Naive thymus-derived CD4-positive, alpha-beta T cell (primary cell): ENCODE measurements at regions not wholly inside any gene's neighbourhood (a gene's known extent, or its start where the extent isn't known, plus 50 kb on each side); places are given as distances from the start of the nearest gene placed in this dataset.

ENCODE experiments used
- ATAC-seq: fragments of 150-1000 bp; cut with Tn5 transposase; 2 replicates; pipeline ENCODE4 v1.10.0; 2021; ENCODE audit warnings: mild to moderate bottlenecking, moderate library complexity
- CTCF ChIA-PET: fragments of 350-600 bp; sonication (Branson Sonifier 250); formaldehyde crosslinking; loops from one replicate; lab custom pipeline; 2021; ENCODE audit warnings: antibody characterized with exemption; lab: Charles Lee
- POLR2A ChIA-PET: fragments of 350-600 bp; sonication (Branson Sonifier 250); formaldehyde crosslinking; loops from one replicate; lab custom pipeline; 2021; ENCODE audit warnings: antibody characterized with exemption, inconsistent platforms; lab: Charles Lee
- DNase-seq, 9 donors: peaks; one replicate each; pipeline versions ENCODE4 v3.0.0 to v3.0.0-alpha.2; 2020 to 2022; ENCODE audit warnings: mixed read lengths in 1 of 9
- H3K27ac ChIP-seq: one replicate; pipeline ENCODE4 v1.7.0; 2013; ENCODE audit warnings: mild to moderate bottlenecking, low read depth, low read length, moderate library complexity
- H3K27me3 ChIP-seq, 2 donors: one replicate each; pipeline ENCODE4 v1.7.0; 2013; ENCODE audit warnings: low read length in 2 of 2, mild to moderate bottlenecking in 2 of 2, moderate library complexity in 2 of 2; ENCODE audit not compliant: control insufficient read depth in 2 of 2, insufficient read depth in 2 of 2
- H3K36me3 ChIP-seq, 3 experiments: 1 replicate in 2 of 3; 2 replicates in 1 of 3; pipeline ENCODE4 v1.7.0; 2013; ENCODE audit warnings: low read length in 3 of 3, mild to moderate bottlenecking in 3 of 3, moderate library complexity in 1 of 3; ENCODE audit not compliant: insufficient read depth in 3 of 3, control insufficient read depth in 2 of 3
- H3K4me1 ChIP-seq, 2 donors: one replicate each; pipeline ENCODE4 v1.7.0; 2013; ENCODE audit warnings: low read length in 2 of 2, mild to moderate bottlenecking in 2 of 2, moderate library complexity in 1 of 2; ENCODE audit not compliant: control insufficient read depth in 2 of 2, insufficient read depth in 2 of 2
- H3K4me3 ChIP-seq: 2 replicates; pipeline ENCODE4 v1.7.0; 2013; ENCODE audit warnings: mild to moderate bottlenecking, low read length
- H3K9me3 ChIP-seq, 3 experiments: 1 replicate in 2 of 3; 2 replicates in 1 of 3; pipeline ENCODE4 v1.7.0; 2013; ENCODE audit warnings: low read length in 3 of 3; ENCODE audit not compliant: control insufficient read depth in 2 of 3
- H3K27ac Mint-ChIP-seq, 9 donors: one replicate each; pipeline ENCODE4 v1.8.0; 2020 to 2022; ENCODE audit warnings: mixed read lengths in 9 of 9, mild to moderate bottlenecking in 8 of 9, moderate library complexity in 5 of 9, inconsistent platforms in 2 of 9
- H3K27me3 Mint-ChIP-seq, 5 donors: one replicate each; pipeline ENCODE4 v1.8.0; 2021 to 2022; ENCODE audit warnings: mixed read lengths in 5 of 5, mild to moderate bottlenecking in 1 of 5
- H3K36me3 Mint-ChIP-seq, 5 donors: one replicate each; pipeline ENCODE4 v1.8.0; 2020 to 2022; ENCODE audit warnings: mixed read lengths in 5 of 5, mild to moderate bottlenecking in 3 of 5, inconsistent platforms in 1 of 5
- H3K4me1 Mint-ChIP-seq, 7 donors: one replicate each; pipeline ENCODE4 v1.8.0; 2020 to 2022; ENCODE audit warnings: mixed read lengths in 7 of 7, mild to moderate bottlenecking in 3 of 7, inconsistent platforms in 1 of 7
- H3K4me3 Mint-ChIP-seq, 10 donors: one replicate each; pipeline ENCODE4 v1.8.0; 2020 to 2022; ENCODE audit warnings: mild to moderate bottlenecking in 10 of 10, mixed read lengths in 10 of 10, moderate library complexity in 6 of 10, inconsistent platforms in 2 of 10
- H3K9me3 Mint-ChIP-seq, 11 donors: one replicate each; pipeline ENCODE4 v1.8.0; 2020 to 2022; ENCODE audit warnings: mixed read lengths in 11 of 11, mild to moderate bottlenecking in 4 of 11, inconsistent platforms in 1 of 11, moderate library complexity in 1 of 11
- intact Hi-C, 2 donors: fragments of 100-400 bp; cut with micrococcal nuclease; formaldehyde crosslinking; loops; one replicate each; pipeline ENCODE4 v1.15.1; 2023

DNA sequence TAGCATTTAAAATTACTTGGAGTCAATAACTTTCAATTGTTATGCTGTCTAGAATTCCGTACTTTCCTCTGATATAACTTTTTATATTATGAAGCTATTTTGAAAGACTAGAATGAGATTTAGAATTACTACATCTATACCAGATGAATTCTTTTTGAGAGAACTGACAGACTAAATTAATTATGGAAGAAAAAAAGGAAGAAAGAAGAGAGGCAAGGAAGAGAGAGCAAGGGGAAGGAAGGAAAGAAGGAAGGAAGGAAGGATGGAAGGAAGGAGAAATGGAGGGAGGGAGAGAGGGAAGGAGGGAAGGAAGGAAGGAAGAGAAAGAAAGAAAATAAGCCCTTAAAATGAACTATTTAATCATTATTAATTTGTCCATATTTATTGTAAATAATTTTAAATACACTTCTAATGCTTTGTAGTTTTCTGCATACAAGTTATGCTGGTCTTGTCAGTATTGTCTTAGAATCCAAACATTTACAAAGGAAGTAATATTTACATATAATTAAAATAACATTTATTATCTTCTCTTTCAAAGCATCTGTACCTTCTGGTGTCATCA, 280.4 kb upstream of the HSF2 start:
- POLR2A ChIA-PET, result no interaction called here
- H3K4me1 Mint-ChIP-seq, result no peaks in the 10 kb centered on the region
- Histone ChIP-seq H3K4me3 (no peak overlapping the region), H3K36me3 (no peaks in the 10 kb centered on the region), H3K27ac (no peak overlapping the region), H3K9me3 (no peaks in the 10 kb centered on the region), H3K27me3 (no peaks in the 10 kb centered on the region), H3K4me1 (no peaks in the 10 kb centered on the region)
- no peaks in the 10 kb centered on the region for H3K36me3 Mint-ChIP-seq
- H3K27ac Mint-ChIP-seq, result no peak overlapping the region
- H3K4me3 Mint-ChIP-seq, result no peak overlapping the region
- CTCF ChIA-PET, result no interaction called here
- ATAC-seq, result no peak
- intact Hi-C loops, result no loop called here
- H3K27me3 Mint-ChIP-seq, result peaks cover 0 to 3% (median 0%) of the 10 kb centered on the region in 5 donors
- DNase-seq, result no peak
- H3K9me3 Mint-ChIP-seq, result no peaks in the 10 kb centered on the region

DNA sequence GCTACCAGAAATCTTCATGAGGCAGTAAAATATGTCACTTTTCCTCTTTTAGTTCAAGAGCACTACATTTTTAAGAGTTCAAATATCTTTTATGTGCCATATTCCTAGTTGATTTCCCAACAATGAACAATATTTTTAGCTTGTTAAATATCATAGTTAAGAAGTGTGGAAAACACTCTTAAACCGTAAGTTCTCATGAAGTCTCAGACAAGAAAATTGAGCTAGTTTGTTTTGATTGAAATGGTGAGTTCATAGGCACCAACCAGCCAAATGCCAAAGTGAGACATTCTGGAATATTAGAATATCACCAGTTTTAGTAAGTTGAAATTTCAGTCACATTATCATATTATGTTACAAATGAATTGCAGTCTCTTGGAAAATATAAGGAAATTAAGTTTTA, 277.2 kb upstream of the HSF2 start:
- H3K36me3 ChIP-seq, result no peaks in the 10 kb centered on the region
- H3K27ac Mint-ChIP-seq, result no peak overlapping the region
- H3K36me3 Mint-ChIP-seq, result no peaks in the 10 kb centered on the region
- no peak overlapping the region for H3K4me3 Mint-ChIP-seq
- CTCF ChIA-PET, result no interaction called here
- H3K4me1 Mint-ChIP-seq, result no peaks in the 10 kb centered on the region
- no peak for ATAC-seq
- POLR2A ChIA-PET, result no interaction called here
- H3K27me3 Mint-ChIP-seq, result peaks cover 0 to 6% (median 0%) of the 10 kb centered on the region in 5 donors
- H3K4me1 ChIP-seq, result no peaks in the 10 kb centered on the region
- no peaks in the 10 kb centered on the region for H3K27me3 ChIP-seq
- H3K27ac ChIP-seq, result no peak overlapping the region
- H3K9me3 ChIP-seq, result no peaks in the 10 kb centered on the region
- intact Hi-C loops, result no loop called here
- peaks cover 0 to 3% (median 0%) of the 10 kb centered on the region in 11 donors for H3K9me3 Mint-ChIP-seq
- DNase-seq, result no peak
- no peak overlapping the region for H3K4me3 ChIP-seq

DNA sequence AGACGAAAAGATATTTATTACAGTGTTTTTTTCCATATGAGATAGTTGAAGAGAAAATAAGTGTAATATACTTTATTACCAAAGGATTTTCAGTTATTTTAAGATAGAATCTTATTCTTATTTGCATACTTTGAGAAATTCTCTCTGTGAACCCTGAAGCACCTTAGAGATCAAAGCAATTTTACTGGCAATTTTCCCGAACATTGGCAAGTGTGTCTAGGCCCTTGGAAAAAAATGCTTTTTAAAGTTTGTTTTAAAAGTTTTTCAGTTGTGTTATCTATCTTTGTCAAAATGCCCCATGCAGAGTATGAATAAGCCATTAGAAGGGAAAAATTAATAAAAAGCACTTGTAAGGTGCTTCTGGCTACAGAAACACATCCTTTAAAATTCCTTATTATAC, 276.8 kb upstream of the HSF2 start:
- POLR2A ChIA-PET, result no interaction called here
- Mint-ChIP-seq H3K4me1 (no peaks in the 10 kb centered on the region), H3K36me3 (no peaks in the 10 kb centered on the region), H3K27me3 (peaks cover 0 to 10% (median 0%) of the 10 kb centered on the region in 5 donors), H3K9me3 (peaks cover 0 to 5% (median 0%) of the 10 kb centered on the region in 11 donors), H3K27ac (no peak overlapping the region), H3K4me3 (no peak overlapping the region)
- DNase-seq (no peak), ATAC-seq (no peak)
- no peaks in the 10 kb centered on the region for H3K27me3 ChIP-seq
- H3K4me3 ChIP-seq, result no peak overlapping the region
- no peaks in the 10 kb centered on the region for H3K9me3 ChIP-seq
- CTCF ChIA-PET, result no interaction called here
- intact Hi-C loops, result no loop called here
- H3K27ac ChIP-seq, result no peak overlapping the region
- no peaks in the 10 kb centered on the region for H3K4me1 ChIP-seq
- no peaks in the 10 kb centered on the region for H3K36me3 ChIP-seq

DNA sequence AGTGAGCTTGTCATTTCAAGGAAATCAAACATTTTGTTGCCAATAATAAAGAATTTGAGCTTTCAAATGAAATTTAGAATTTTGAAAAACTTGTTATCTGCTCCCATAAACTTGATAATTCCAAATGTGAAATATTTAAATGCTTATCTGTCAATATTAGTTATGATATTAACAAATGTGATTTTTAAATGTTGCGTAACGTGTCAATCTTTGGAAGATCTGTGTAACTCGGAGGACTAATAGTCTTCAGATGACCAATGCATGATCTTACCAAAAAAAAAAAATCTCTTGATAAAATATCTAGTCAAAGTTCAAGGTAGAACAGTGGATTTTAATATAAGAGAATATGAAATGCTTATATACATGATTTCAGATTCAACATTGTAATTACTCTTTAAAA, 274.5 kb upstream of the HSF2 start:
- peaks cover 0 to 10% (median 0%) of the 10 kb centered on the region in 5 donors for H3K27me3 Mint-ChIP-seq
- no peak overlapping the region for H3K27ac Mint-ChIP-seq
- ATAC-seq, result no peak
- H3K36me3 Mint-ChIP-seq, result no peaks in the 10 kb centered on the region
- Histone ChIP-seq H3K27ac (no peak overlapping the region), H3K36me3 (no peaks in the 10 kb centered on the region), H3K9me3 (no peaks in the 10 kb centered on the region), H3K4me1 (no peaks in the 10 kb centered on the region), H3K27me3 (no peaks in the 10 kb centered on the region), H3K4me3 (no peak overlapping the region)
- no peak overlapping the region for H3K4me3 Mint-ChIP-seq
- peaks cover 0 to 1% (median 0%) of the 10 kb centered on the region in 7 donors for H3K4me1 Mint-ChIP-seq
- POLR2A ChIA-PET, result no interaction called here
- H3K9me3 Mint-ChIP-seq, result peaks cover 0 to 5% (median 0%) of the 10 kb centered on the region in 11 donors
- CTCF ChIA-PET, result no interaction called here
- no peak for DNase-seq
- intact Hi-C loops, result no loop called here

DNA sequence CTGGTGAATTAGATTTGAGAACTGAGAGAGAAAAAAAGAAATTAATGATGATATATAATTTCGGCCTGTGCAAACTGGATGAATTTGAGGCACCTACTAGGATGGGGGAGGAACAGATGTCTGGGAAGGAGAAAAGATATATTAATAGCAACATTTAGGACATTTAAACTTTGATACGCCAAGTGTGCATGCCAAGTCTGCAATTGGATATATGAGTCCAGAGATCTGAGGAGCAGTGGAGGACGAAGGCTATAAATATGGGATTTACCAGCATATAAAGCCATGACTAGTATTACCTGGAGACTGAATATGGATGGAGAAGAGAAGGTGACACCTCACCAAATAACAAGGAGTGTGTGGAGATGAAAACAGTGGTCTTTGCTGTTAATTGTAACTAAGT, 272.6 kb upstream of the HSF2 start:
- H3K27ac ChIP-seq, result no peak overlapping the region
- H3K9me3 ChIP-seq, result no peaks in the 10 kb centered on the region
- ChIA-PET POLR2A (no interaction called here), CTCF (no interaction called here)
- H3K36me3 ChIP-seq, result no peaks in the 10 kb centered on the region
- no peak overlapping the region for H3K4me3 ChIP-seq
- ATAC-seq (no peak), DNase-seq (no peak)
- Mint-ChIP-seq H3K27ac (no peak overlapping the region), H3K4me3 (no peak overlapping the region), H3K9me3 (peaks cover 0 to 5% (median 0%) of the 10 kb centered on the region in 11 donors), H3K4me1 (peaks cover 0 to 6% (median 5%) of the 10 kb centered on the region in 7 donors), H3K36me3 (no peaks in the 10 kb centered on the region), H3K27me3 (peaks cover 0 to 10% (median 0%) of the 10 kb centered on the region in 5 donors)
- H3K4me1 ChIP-seq, result no peaks in the 10 kb centered on the region
- intact Hi-C loops, result no loop called here
- H3K27me3 ChIP-seq, result no peaks in the 10 kb centered on the region

DNA sequence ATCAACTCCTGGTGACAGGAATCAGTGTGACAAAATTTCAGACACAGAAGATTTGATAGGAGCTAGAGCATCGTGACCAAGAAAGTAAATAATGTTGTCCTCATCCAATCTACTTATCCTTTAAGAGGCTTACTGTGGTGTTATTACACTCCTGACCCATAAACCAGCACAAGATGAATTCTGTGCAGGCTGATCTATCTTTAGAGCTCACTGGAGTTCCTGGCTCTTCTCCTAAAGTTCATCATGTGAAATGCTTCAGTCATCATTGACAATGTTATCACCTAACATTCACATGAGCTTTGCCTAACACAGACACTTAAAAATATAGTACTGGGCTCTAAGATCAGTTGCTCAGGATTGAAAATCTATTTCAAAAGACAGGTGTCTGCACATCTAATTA, 271.0 kb upstream of the HSF2 start:
- Mint-ChIP-seq H3K36me3 (no peaks in the 10 kb centered on the region), H3K27ac (no peak overlapping the region), H3K4me3 (no peak overlapping the region), H3K4me1 (peaks cover 0 to 6% (median 5%) of the 10 kb centered on the region in 7 donors), H3K9me3 (peaks cover 0 to 5% (median 0%) of the 10 kb centered on the region in 11 donors), H3K27me3 (peaks cover 0 to 10% (median 0%) of the 10 kb centered on the region in 5 donors)
- Histone ChIP-seq H3K9me3 (no peaks in the 10 kb centered on the region), H3K27me3 (no peaks in the 10 kb centered on the region), H3K27ac (no peak overlapping the region), H3K36me3 (no peaks in the 10 kb centered on the region), H3K4me3 (no peak overlapping the region), H3K4me1 (no peaks in the 10 kb centered on the region)
- ChIA-PET CTCF (no interaction called here), POLR2A (no interaction called here)
- DNase-seq (no peak), ATAC-seq (no peak)
- intact Hi-C loops, result no loop called here

DNA sequence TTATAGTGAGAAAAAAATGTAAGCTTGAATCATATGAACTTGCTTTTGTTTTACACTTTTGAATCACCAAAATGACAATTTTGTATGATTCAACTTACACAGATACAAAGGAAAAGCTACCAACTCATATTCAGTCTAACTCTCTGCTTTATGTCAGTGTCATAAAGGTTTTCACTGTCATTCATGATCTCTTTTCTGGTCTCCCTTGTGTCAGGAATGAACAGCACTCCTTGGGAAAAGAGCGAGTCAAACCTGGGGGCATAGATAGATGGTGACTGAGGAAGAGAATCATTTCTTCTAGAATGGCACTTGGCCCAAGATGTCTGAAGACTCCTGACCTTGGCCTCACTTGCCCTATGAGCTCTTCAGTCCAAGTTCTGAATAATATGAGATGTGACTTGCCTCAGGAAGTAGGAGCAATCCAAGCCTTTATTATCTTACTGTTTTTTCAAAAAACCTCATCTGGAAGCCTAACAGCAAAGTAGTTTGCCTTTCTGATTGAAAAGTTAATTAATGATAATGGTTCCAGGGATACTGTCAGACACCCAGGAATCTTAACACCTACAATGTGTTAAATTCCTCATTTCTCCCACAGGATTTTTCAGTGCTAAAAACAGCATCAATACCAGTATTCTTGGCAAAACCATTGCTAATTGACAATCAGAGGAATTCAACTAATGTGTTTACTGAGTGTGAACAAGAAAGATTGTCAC, 270.0 kb upstream of the HSF2 start:
- Histone ChIP-seq H3K4me3 (no peak overlapping the region), H3K27ac (no peak overlapping the region), H3K36me3 (no peaks in the 10 kb centered on the region), H3K27me3 (no peaks in the 10 kb centered on the region), H3K4me1 (no peaks in the 10 kb centered on the region), H3K9me3 (no peaks in the 10 kb centered on the region)
- H3K4me1 Mint-ChIP-seq, result peaks cover 0 to 6% (median 5%) of the 10 kb centered on the region in 7 donors
- intact Hi-C loops, result no loop called here
- ChIA-PET CTCF (no interaction called here), POLR2A (no interaction called here)
- peaks cover 0 to 5% (median 0%) of the 10 kb centered on the region in 11 donors for H3K9me3 Mint-ChIP-seq
- ATAC-seq (no peak), DNase-seq (no peak)
- H3K27me3 Mint-ChIP-seq, result peaks cover 0 to 10% (median under 1%) of the 10 kb centered on the region in 5 donors
- no peaks in the 10 kb centered on the region for H3K36me3 Mint-ChIP-seq
- H3K27ac Mint-ChIP-seq, result no peak overlapping the region
- H3K4me3 Mint-ChIP-seq, result no peak overlapping the region
